HFF-Myc (cell line): ENCODE measurements at regions not wholly inside any gene's neighbourhood (a gene's known extent, or its start where the extent isn't known, plus 50 kb on each side); places are given as distances from the start of the nearest gene placed in this dataset.

ENCODE experiments used
- DNase-seq: peaks from one replicate; pipeline ENCODE4 v3.0.0-alpha.2; 2011; ENCODE audit warnings: low read depth; ENCODE audit errors: extremely low read depth
- H3K4me3 ChIP-seq: replicated peaks from 2 replicates; pipeline ENCODE4 v1.5.1; 2011; ENCODE audit warnings: low read depth, mild to moderate bottlenecking, control low read depth, low read length
- TF ChIP-seq, protein P1 (sequence below): IDR thresholded peaks from 2 replicates; pipeline ENCODE4 v1.5.1; 2012; ENCODE audit warnings: mild to moderate bottlenecking, low read depth, low read length, control low read depth; ENCODE audit errors: missing control alignments

DNA sequence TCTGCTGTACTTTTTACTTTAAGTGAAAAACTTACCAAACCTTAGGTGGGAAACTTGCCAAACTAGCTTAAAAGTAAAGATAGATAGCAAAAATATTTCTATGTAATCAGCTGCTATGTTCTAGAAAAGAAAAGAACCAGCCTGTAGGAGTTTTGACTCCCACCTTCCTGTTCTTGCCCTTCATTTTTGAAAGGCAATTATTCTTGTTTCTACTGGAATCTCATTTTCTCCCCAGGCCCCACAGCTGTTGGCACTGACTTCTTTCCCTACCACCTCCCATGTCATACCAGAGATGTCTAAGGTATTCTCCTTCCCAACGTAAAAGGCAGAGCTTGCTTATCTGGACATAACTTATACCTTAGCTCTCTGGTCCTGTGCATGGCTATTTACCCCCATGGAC is 389.7 kb downstream of the ARHGEF28 start:
- no peak for DNase-seq
- TF ChIP-seq, protein P1, sequence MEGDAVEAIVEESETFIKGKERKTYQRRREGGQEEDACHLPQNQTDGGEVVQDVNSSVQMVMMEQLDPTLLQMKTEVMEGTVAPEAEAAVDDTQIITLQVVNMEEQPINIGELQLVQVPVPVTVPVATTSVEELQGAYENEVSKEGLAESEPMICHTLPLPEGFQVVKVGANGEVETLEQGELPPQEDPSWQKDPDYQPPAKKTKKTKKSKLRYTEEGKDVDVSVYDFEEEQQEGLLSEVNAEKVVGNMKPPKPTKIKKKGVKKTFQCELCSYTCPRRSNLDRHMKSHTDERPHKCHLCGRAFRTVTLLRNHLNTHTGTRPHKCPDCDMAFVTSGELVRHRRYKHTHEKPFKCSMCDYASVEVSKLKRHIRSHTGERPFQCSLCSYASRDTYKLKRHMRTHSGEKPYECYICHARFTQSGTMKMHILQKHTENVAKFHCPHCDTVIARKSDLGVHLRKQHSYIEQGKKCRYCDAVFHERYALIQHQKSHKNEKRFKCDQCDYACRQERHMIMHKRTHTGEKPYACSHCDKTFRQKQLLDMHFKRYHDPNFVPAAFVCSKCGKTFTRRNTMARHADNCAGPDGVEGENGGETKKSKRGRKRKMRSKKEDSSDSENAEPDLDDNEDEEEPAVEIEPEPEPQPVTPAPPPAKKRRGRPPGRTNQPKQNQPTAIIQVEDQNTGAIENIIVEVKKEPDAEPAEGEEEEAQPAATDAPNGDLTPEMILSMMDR = no peak
- H3K4me3 ChIP-seq = no peak overlapping the region

DNA sequence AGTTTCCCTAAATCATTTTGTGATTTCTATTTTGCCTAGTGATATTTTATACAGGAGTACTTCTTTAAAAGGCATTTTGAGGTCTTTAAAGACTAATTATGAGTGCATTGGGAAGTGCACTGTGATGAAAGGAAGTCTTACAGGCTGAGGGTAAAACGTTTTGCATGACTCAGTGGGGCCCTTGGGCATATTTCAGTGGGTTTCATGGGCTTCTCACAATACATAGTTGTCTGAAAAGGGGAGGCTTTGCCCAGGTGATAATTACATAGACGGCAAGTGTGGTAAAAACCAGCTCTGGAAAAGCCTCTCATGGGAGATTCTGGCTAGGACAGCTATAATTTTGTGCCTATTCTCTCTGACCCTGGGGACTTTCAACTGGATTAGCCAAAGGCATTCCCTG is 387.2 kb downstream of the ARHGEF28 start:
- TF ChIP-seq, protein P1 = no peak

DNA sequence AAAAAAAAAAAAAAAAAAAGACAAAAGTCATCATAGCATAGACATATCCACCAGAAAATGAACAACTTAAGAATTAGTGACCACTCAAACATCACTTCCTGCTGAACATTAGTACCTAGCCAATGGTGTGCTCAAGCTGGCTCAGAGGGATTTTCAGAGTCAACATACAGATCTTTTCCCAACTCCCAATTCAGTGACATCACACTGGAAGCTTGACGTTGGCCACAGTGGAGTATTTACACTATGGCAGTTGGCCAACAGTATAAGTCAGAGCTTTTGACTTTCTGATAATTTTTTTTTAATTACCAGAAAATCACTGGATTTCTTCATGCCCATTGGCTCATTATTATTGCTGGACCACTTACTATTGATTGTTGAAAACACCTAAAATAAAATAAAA is 383.5 kb downstream of the ARHGEF28 start:
- no peak for DNase-seq
- no peak overlapping the region for H3K4me3 ChIP-seq
- TF ChIP-seq, protein P1 = no peak

More for the DNA sequence above, 387.2 kb downstream of the ARHGEF28 start:
- no peak overlapping the region for H3K4me3 ChIP-seq
- DNase-seq = no peak

DNA sequence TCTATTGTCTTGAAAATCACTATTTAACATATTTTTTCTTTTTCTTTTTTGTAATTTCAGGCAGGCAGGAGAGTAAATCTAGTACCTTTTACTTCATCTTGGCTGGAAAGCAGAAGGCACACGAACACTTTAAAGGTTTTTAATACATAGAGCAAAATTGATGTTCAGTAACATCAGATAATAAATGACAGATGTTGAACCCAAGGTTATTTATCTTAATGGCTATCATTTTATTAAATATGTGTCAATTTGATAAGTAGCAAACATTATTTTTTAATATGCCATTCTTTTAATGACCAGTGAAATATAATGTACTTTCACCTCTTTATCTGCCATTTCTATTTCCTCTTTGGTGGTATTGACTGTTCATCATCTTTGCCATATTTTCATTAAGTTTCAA is 381.2 kb downstream of the ARHGEF28 start:
- no peak overlapping the region for H3K4me3 ChIP-seq
- no peak for DNase-seq
- TF ChIP-seq, protein P1 = no peak

DNA sequence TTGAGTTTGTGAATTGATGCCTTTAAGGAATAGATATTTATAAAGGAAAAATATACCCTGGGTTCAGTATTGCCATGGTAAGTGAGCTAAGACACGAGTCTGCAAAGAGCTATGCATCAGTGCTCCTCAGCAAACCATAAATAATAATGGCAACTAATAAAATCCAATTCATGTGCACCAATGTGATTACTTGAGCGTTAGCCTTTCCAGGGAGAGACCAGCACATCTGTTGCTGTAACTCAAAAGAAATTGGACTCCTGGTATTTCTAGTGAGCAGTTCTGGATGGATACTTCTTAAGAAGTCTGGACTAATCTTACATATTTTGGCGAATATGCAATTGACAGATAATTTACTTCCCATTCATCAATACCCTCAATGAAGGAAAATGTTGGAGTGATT is 373.3 kb downstream of the ARHGEF28 start:
- no peak for DNase-seq
- H3K4me3 ChIP-seq = no peak overlapping the region
- TF ChIP-seq, protein P1 = no peak

DNA sequence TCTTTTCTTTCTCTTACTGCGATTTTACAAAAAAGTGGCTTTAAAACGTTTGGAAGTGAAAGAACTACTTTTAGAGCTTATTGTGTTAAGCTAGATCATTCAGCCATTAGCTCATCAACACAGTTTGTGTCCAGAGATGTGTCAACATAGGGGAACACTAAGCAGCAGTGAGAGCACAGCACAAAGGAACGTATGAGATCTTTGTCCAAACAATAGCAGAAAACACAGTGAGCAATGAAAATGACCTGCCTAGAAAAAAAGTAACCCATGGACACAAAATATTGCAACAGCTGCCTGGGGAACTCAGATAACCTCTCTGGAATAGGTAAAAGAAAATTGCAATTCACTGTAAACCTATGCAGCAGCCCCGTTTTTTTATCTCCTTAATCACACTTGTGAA is 372.5 kb downstream of the ARHGEF28 start:
- TF ChIP-seq, protein P1 = no peak
- no peak for DNase-seq
- no peak overlapping the region for H3K4me3 ChIP-seq

DNA sequence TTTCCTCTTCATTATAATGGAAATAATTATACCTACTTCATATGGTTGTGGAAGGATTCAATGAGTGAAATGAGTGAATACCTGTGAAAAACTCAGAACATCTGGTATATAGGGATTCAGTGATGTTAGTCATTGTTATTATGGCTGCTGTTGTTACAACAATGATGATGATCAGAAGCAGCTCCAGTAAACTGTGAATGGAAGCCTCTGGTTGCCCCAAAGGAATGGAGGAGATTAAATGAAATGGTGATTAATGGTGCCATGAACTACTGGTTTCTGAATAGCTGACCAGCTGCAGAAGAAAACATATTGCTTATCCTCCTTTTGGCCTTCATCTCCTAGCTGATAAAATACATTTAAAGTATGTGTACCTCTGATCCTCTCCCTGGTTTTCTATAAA is 372.0 kb downstream of the ARHGEF28 start:
- no peak overlapping the region for H3K4me3 ChIP-seq
- TF ChIP-seq, protein P1 = no peak
- DNase-seq = no peak
